ENCODE measurements at regions not wholly inside any gene's neighbourhood (a gene's known extent, or its start where the extent isn't known, plus 50 kb on each side); places are given as distances from the start of the nearest gene placed in this dataset.

DNA sequence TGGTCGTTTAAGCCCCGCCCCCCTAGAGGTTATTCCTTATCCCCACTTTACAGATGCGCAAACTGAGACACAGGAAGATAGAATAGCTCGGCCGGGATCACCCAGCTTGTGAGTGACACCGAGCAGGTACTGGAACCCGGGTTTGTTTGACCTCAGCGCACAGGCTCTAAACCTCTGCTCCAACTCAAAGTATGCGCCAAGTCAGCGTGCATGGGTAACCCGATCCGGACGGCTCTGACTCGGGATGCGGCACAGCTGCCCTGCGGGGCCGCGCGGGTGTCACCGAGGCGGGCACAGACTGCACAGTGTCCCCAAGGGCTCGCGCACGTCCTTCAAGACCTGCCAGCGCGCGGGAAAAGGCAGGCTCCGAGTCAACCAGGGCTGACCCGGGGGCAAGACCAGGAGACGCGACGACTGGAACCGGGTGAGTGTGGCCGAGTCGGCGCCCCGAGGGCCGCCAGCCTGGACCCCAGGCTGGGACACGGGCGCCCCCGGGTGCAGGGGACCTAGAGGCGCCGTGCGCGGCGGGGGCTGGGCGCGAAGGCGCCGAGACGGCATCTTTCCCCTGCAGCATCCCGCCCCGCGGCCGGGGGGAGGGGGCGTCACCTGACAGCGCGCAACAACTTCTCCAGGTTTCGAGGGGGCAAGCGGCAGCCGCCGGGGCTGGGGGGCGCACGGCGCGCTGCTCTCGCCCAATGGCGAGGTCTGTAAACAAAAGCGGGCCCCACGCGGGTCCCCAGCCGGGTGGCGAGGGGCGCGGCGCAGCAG is 101.9 kb upstream of the SOD1 start:
- peak; percentile 68 for DNase-seq
- no peak overlapping the region for H3T11ph ChIP-seq (ENCODE audit: low read length)
- peaks cover 64 to 65% of the 10 kb centered on the region in 2 experiments for H3K4me1 Mint-ChIP-seq
- H3K79me1 ChIP-seq (ENCODE audit: insufficient read depth, low read depth, low read length, poor library complexity, severe bottlenecking): no peaks in the 10 kb centered on the region
- H3K27me3 ChIP-seq (ENCODE audit: insufficient read depth, low read length): no peaks in the 10 kb centered on the region; the same call in 1 of the 2 replicates
- H3K23ac ChIP-seq (ENCODE audit: insufficient read length, low read depth, low read length): no peak overlapping the region
- H3K4me3 Mint-ChIP-seq: peak overlapping the region; percentile 76 to 89
- no peak overlapping the region for H2BK120ac ChIP-seq (ENCODE audit: low read depth, low read length, poor library complexity, severe bottlenecking)
- H3K36me3 Mint-ChIP-seq (ENCODE audit: insufficient read depth in 1 of 3, low read depth in 3 of 3): peaks cover 0 to 8% (median 0%) of the 10 kb centered on the region in 3 experiments; a peak in 4 of 7 replicates
- no peak overlapping the region for H2BK15ac ChIP-seq (ENCODE audit: low read depth, low read length)
- no peak overlapping the region for H3K56ac ChIP-seq (ENCODE audit: insufficient read length, low read depth, low read length)
- H2BK5ac ChIP-seq (ENCODE audit: insufficient read length, low read length): no peak overlapping the region
- H3K27ac ChIP-seq (ENCODE audit: insufficient read length, low read depth, low read length): no peak overlapping the region
- H2AK5ac ChIP-seq (ENCODE audit: insufficient read length, low read length): no peak overlapping the region
- peaks cover 17% of the 10 kb centered on the region for H3K23me2 ChIP-seq (ENCODE audit: insufficient read length, low read depth, low read length, poor library complexity, severe bottlenecking)
- H3K27me3 Mint-ChIP-seq (ENCODE audit: low read depth): peaks cover 32% of the 10 kb centered on the region
- 0 out of 2 replicates have a peak overlapping the region, but pooled peaks have one; percentile 23 for H3K14ac ChIP-seq (ENCODE audit: insufficient read depth, low read length)
- H4K8ac ChIP-seq (replicated peaks; ENCODE audit: insufficient read length, low read depth, low read length): no peak overlapping the region
- H3K9me3 Mint-ChIP-seq: no peaks in the 10 kb centered on the region; a peak in 1 of 5 replicates
- H3K79me2 ChIP-seq (ENCODE audit: insufficient read depth, low read length): no peaks in the 10 kb centered on the region; the same call in 1 of the 2 replicates
- no peak overlapping the region for H2BK12ac ChIP-seq (ENCODE audit: insufficient read length, low read depth, low read length)
- no peak overlapping the region for H3K27ac Mint-ChIP-seq
- no peak overlapping the region for H3K18ac ChIP-seq (ENCODE audit: insufficient read length, low read depth, low read length)
- H4K91ac ChIP-seq (ENCODE audit: insufficient read length, low read depth, low read length): no peak overlapping the region
- H3K4me1 ChIP-seq (ENCODE audit: insufficient read depth, low read length): peaks cover 18% of the 10 kb centered on the region; the same call in 1 of the 2 replicates
- H2AFZ ChIP-seq (ENCODE audit: low read length): no peak overlapping the region
- H2BK20ac ChIP-seq (ENCODE audit: low read depth, low read length, poor library complexity, severe bottlenecking): no peak overlapping the region
- no CpG with 5 or more reads among the region's 76 CpGs for WGBS (ENCODE audit: extremely low coverage, insufficient read length, low lambda C conversion rate)
- H3K9ac ChIP-seq (ENCODE audit: extremely low read depth, insufficient read length, low read length): no peak overlapping the region
- no peak overlapping the region for H4K5ac ChIP-seq (ENCODE audit: insufficient read length, low read depth, low read length)
- H3K9me3 ChIP-seq (ENCODE audit: control insufficient read depth, low read depth, low read length): no peaks in the 10 kb centered on the region
- no peak overlapping the region for H3K4ac ChIP-seq (ENCODE audit: low read depth, low read length)
- H4K20me1 ChIP-seq (ENCODE audit: control insufficient read depth, insufficient read depth, insufficient read length): no peaks in the 10 kb centered on the region
- TF ChIP-seq, protein P1, sequence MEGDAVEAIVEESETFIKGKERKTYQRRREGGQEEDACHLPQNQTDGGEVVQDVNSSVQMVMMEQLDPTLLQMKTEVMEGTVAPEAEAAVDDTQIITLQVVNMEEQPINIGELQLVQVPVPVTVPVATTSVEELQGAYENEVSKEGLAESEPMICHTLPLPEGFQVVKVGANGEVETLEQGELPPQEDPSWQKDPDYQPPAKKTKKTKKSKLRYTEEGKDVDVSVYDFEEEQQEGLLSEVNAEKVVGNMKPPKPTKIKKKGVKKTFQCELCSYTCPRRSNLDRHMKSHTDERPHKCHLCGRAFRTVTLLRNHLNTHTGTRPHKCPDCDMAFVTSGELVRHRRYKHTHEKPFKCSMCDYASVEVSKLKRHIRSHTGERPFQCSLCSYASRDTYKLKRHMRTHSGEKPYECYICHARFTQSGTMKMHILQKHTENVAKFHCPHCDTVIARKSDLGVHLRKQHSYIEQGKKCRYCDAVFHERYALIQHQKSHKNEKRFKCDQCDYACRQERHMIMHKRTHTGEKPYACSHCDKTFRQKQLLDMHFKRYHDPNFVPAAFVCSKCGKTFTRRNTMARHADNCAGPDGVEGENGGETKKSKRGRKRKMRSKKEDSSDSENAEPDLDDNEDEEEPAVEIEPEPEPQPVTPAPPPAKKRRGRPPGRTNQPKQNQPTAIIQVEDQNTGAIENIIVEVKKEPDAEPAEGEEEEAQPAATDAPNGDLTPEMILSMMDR (conservative IDR thresholded peaks at IDR 0.05): no peak
- H3K4me2 ChIP-seq (ENCODE audit: insufficient read depth, insufficient read length, low read length): peak overlapping the region; percentile 91
